Neural crest cell (in vitro differentiated cells): ENCODE measurements at regions not wholly inside any gene's neighbourhood (a gene's known extent, or its start where the extent isn't known, plus 50 kb on each side); places are given as distances from the start of the nearest gene placed in this dataset.

ENCODE experiments used
- DNase-seq: peaks from one replicate; pipeline ENCODE4 v3.0.0; 2021; ENCODE audit warnings: low read depth, mixed read lengths, low spot score
- H3K27ac Mint-ChIP-seq: one replicate; pipeline ENCODE4 v1.8.0; 2021; ENCODE audit warnings: mild to moderate bottlenecking, mixed read lengths; ENCODE audit not compliant: unreplicated experiment
- H3K27me3 Mint-ChIP-seq: 2 replicates; pipeline ENCODE4 v1.8.0; 2021; ENCODE audit warnings: low read depth, mild to moderate bottlenecking, mixed read lengths
- H3K36me3 Mint-ChIP-seq: 2 replicates; pipeline ENCODE4 v1.8.0; 2021; ENCODE audit warnings: low read depth, mild to moderate bottlenecking, mixed read lengths
- H3K4me1 Mint-ChIP-seq: 2 replicates; pipeline ENCODE4 v1.8.0; 2021; ENCODE audit warnings: mixed read lengths
- H3K4me3 Mint-ChIP-seq: one replicate; pipeline ENCODE4 v1.8.0; 2021; ENCODE audit warnings: mild to moderate bottlenecking, mixed read lengths
- H3K9me3 Mint-ChIP-seq: 2 replicates; pipeline ENCODE4 v1.8.0; 2021; ENCODE audit warnings: mixed read lengths
- CTCF ChIP-seq: fragments of 200-600 bp; sonication (generic); conservative IDR thresholded peaks from 2 replicates; pipeline ENCODE4 v1.5.0; 2021; ENCODE audit warnings: antibody characterized with exemption, mild to moderate bottlenecking

- H3K27me3 Mint-ChIP-seq = no peaks in the 10 kb centered on the region
- H3K4me1 Mint-ChIP-seq = no peaks in the 10 kb centered on the region
- DNase-seq = no peak
- no peaks in the 10 kb centered on the region for H3K36me3 Mint-ChIP-seq
- no peaks in the 10 kb centered on the region for H3K9me3 Mint-ChIP-seq
- no peak overlapping the region for H3K4me3 Mint-ChIP-seq
- no peak overlapping the region for H3K27ac Mint-ChIP-seq
- no peak for TF ChIP-seq CTCF
Measured at GRCh38 chr1:198068285-198068684, 88.5 kb upstream of the NEK7 start.

- TF ChIP-seq CTCF = no peak
- DNase-seq = no peak
- H3K27me3 Mint-ChIP-seq = no peaks in the 10 kb centered on the region
- no peaks in the 10 kb centered on the region for H3K9me3 Mint-ChIP-seq
- no peaks in the 10 kb centered on the region for H3K36me3 Mint-ChIP-seq
- no peaks in the 10 kb centered on the region for H3K4me1 Mint-ChIP-seq
- H3K4me3 Mint-ChIP-seq = no peak overlapping the region
- H3K27ac Mint-ChIP-seq = no peak overlapping the region
Measured at GRCh38 chr1:198072177-198072576, 84.6 kb upstream of the NEK7 start.

- Mint-ChIP-seq H3K27ac (no peak overlapping the region), H3K27me3 (no peaks in the 10 kb centered on the region), H3K36me3 (no peaks in the 10 kb centered on the region), H3K4me1 (no peaks in the 10 kb centered on the region), H3K9me3 (no peaks in the 10 kb centered on the region), H3K4me3 (no peak overlapping the region)
- no peak for TF ChIP-seq CTCF
- no peak for DNase-seq
Measured at GRCh38 chr1:198075296-198075695, 81.5 kb upstream of the NEK7 start.

GRCh38 chr1:198079432-198079951, 77.3 kb upstream of the NEK7 start:
- Mint-ChIP-seq H3K36me3 (no peaks in the 10 kb centered on the region), H3K27me3 (no peaks in the 10 kb centered on the region), H3K9me3 (no peaks in the 10 kb centered on the region), H3K27ac (no peak overlapping the region), H3K4me3 (no peak overlapping the region), H3K4me1 (no peaks in the 10 kb centered on the region)
- no peak for DNase-seq
- no peak for TF ChIP-seq CTCF

- no peak overlapping the region for H3K4me3 Mint-ChIP-seq
- no peaks in the 10 kb centered on the region for H3K36me3 Mint-ChIP-seq
- H3K4me1 Mint-ChIP-seq = no peaks in the 10 kb centered on the region
- no peaks in the 10 kb centered on the region for H3K27me3 Mint-ChIP-seq
- H3K27ac Mint-ChIP-seq = no peak overlapping the region
- TF ChIP-seq CTCF = no peak
- no peak for DNase-seq
- no peaks in the 10 kb centered on the region for H3K9me3 Mint-ChIP-seq
Measured at GRCh38 chr1:198082576-198082975, 74.2 kb upstream of the NEK7 start.

- no peak overlapping the region for H3K4me3 Mint-ChIP-seq
- no peak for TF ChIP-seq CTCF
- no peaks in the 10 kb centered on the region for H3K4me1 Mint-ChIP-seq
- H3K9me3 Mint-ChIP-seq = no peaks in the 10 kb centered on the region
- no peak overlapping the region for H3K27ac Mint-ChIP-seq
- DNase-seq = no peak
- no peaks in the 10 kb centered on the region for H3K36me3 Mint-ChIP-seq
- no peaks in the 10 kb centered on the region for H3K27me3 Mint-ChIP-seq
Measured at GRCh38 chr1:198083549-198083948, 73.2 kb upstream of the NEK7 start.
